ENCODE measurements at regions not wholly inside any gene's neighbourhood (a gene's known extent, or its start where the extent isn't known, plus 50 kb on each side); places are given as distances from the start of the nearest gene placed in this dataset.

- no peak for TF ChIP-seq REST (IDR thresholded peaks at IDR 0.05; ENCODE audit: unreplicated experiment)
- no peak for TF ChIP-seq EZH2 (IDR thresholded peaks at IDR 0.05; ENCODE audit: low read depth, unreplicated experiment)
- TF ChIP-seq CTCF (conservative IDR thresholded peaks at IDR 0.05; ENCODE audit: low read depth in 2 of 2) = no peak
- TF ChIP-seq ETS1 (IDR thresholded peaks at IDR 0.05) = no peak
- no peak for TF ChIP-seq CREB1 (CRISPR knock-in tag; IDR thresholded peaks at IDR 0.05; ENCODE audit: low read depth)
- no peak for TF ChIP-seq JUNB (IDR thresholded peaks at IDR 0.05; ENCODE audit: unreplicated experiment)
These were observed 750.9 kb upstream of the GOT2 start for GRCh38 chr16:59484833-59485516.
